ENCODE measurements at regions not wholly inside any gene's neighbourhood (a gene's known extent, or its start where the extent isn't known, plus 50 kb on each side); places are given as distances from the start of the nearest gene placed in this dataset.

GRCh38 chr18:27579364-27579763, 394.3 kb upstream of the CHST9 start:
- CTCF ChIA-PET = no interaction called here
- POLR2A ChIA-PET = no interaction called here
- no peak for TF ChIP-seq CTCF (IDR thresholded peaks at IDR 0.05; ENCODE audit: control extremely low read depth, extremely low read depth, low read depth, missing control alignments)
- DNase-seq (ENCODE audit: extremely low spot score) = no peak

GRCh38 chr18:27577752-27578151, 392.6 kb upstream of the CHST9 start:
- no peak for TF ChIP-seq CTCF (IDR thresholded peaks at IDR 0.05; ENCODE audit: control extremely low read depth, extremely low read depth, low read depth, missing control alignments)
- DNase-seq (ENCODE audit: extremely low spot score) = no peak
- ChIA-PET CTCF (no interaction called here), POLR2A (no interaction called here)

- ChIA-PET CTCF (no interaction called here), POLR2A (no interaction called here)
- no peak for DNase-seq (ENCODE audit: extremely low spot score)
- no peak for TF ChIP-seq CTCF (IDR thresholded peaks at IDR 0.05; ENCODE audit: control extremely low read depth, extremely low read depth, low read depth, missing control alignments)
Measured at GRCh38 chr18:27577265-27577664, 392.2 kb upstream of the CHST9 start.

GRCh38 chr18:27567434-27567833, 382.3 kb upstream of the CHST9 start:
- CTCF ChIA-PET = no interaction called here
- no peak for DNase-seq (ENCODE audit: extremely low spot score)
- POLR2A ChIA-PET = no interaction called here
- no peak for TF ChIP-seq CTCF (IDR thresholded peaks at IDR 0.05; ENCODE audit: control extremely low read depth, extremely low read depth, low read depth, missing control alignments)

- ChIA-PET POLR2A (no interaction called here), CTCF (no interaction called here)
- no peak for TF ChIP-seq CTCF (IDR thresholded peaks at IDR 0.05; ENCODE audit: control extremely low read depth, extremely low read depth, low read depth, missing control alignments)
- DNase-seq (ENCODE audit: extremely low spot score) = no peak
Measured at GRCh38 chr18:27564066-27564465, 379.0 kb upstream of the CHST9 start.

- no peak for DNase-seq (ENCODE audit: extremely low spot score)
- POLR2A ChIA-PET = no interaction called here
- no peak for TF ChIP-seq CTCF (IDR thresholded peaks at IDR 0.05; ENCODE audit: control extremely low read depth, extremely low read depth, low read depth, missing control alignments)
- CTCF ChIA-PET = no interaction called here
Measured at GRCh38 chr18:27558388-27559155, 373.5 kb upstream of the CHST9 start.

All from GM10248 (cell line).